Stimulated activated naive CD8-positive, alpha-beta T cell treated with anti-CD3 and anti-CD28 coated beads, Interleukin-15, Interleukin-2, amounts not matched to agents 100 U/mL and 50 U/mL, for 24 hours (primary cell): ENCODE measurements at regions not wholly inside any gene's neighbourhood (a gene's known extent, or its start where the extent isn't known, plus 50 kb on each side); places are given as distances from the start of the nearest gene placed in this dataset.
"Not testable (repeated sequence)": the region's sequence is repeated elsewhere in the genome, so short reads cannot be mapped to it uniquely, and the experiment has no call there.

Experiments used
- ATAC-seq: fragments of 150-1000 bp; cut with Tn5 transposase; one replicate; pipeline ENCODE4 v1.10.0; 2021
- DNase-seq: peaks from one replicate; pipeline ENCODE4 v3.0.0; 2021

DNA sequence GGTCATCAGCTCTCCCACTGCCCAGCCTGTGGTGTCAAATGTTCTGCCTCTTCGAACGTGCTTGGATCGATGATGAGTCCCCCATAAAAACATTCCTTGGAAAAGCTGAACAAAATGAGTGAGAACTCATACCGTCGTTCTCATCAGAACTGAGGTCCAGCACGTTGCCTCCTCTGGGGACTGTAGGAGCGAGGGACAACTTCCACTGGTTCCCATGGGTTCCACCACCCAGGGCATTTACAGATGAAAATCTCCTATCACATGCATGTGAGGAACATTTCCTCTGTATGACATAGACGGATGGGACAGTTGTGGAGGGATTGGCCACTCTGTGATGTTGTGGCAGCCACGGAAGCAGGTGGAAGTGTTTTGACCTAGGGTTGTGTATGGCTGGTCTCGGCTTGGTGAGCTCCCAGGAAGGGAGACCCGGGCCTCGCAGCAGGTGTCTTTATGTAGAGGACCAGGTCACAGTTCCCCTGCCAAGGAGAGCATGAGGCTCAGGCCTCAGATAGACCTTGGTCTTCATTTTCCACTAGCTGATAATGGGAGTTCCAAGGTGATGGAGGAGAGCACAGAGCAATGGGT is 113.0 kb downstream of the SNRPN start:
- ATAC-seq (no peak), DNase-seq (no peak)

DNA sequence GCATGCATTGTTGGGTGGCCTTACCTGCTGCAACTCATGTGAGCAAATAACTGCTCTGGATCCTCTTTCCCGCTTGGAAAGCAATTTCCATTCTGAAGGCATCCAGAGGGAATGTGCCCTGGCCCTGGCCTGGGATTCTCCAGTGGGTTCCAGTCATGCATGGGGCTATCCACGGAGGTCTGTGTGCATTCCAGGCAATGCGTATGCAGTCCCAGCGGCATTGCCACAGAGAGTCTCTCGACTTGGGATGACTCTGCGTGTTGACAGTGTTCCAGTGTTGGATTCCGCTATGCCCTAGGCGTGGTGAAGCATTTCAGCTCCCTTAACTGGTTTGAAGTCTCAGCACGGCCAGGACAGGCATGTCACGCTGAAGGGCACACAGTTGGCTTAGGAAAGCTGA is 113.9 kb downstream of the SNRPN start:
- no peak for DNase-seq
- no peak for ATAC-seq

DNA sequence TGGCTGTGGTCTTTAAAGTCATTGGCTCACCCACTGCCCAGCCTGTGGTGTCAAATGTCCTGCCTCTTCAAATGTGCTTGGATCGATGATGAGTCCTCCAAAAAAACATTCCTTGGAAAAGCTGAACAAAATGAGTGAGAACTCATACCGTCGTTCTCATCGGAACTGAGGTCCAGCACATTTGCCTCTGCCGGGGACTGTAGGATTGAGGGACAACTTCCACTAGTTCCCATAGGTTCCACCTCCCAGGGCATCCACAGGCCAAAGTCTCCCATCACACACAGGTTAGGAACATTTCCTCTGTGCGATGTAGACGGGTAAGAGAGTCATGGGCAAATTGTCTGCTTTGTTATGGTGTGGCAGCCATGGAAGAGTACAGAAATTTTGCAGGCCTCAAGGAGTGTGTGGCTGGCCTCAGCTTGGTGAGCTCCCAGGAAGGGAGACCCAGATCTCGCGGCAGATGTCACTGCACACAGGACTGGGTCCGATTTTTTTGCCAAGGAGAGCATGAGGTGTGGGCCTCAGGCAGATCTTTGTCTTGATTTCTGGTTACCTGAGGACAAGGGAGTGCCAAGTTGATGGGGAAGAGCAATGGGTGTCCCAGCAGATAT is 115.7 kb downstream of the SNRPN start:
- DNase-seq (no peak), ATAC-seq (no peak)

DNA sequence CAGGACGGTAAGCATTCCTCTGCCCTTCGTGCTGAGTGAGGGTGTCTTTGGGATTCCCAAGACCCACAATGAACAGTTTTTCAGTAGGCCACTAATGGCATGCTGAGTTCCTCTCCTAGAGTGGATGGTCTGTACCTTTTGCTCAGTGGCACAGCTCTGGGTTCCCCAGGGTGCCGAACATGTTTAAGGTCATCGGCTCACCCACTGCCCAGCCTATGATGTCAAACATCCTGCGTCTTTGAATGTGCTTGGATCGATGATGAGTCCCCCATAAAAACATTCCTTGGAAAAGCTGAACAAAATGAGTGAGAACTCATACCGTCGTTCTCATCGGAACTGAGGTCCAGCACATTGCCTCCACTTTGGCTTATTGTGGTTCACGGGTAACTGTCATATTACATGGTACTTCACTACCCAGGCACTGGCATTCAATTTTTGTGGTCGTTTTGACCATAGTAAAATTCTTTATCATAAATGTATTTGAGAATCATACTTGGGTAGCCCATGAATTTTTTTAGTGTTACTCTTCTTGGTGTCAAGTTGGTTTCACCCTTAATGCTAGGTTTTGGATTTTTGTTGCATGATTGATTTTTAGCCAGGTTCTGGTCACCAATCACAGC is 118.2 kb downstream of the SNRPN start:
- no peak for ATAC-seq
- DNase-seq = no peak

GRCh38 chr15:25087137-25087536 is 132.3 kb downstream of the SNRPN start:
- DNase-seq = no peak
- no peak for ATAC-seq

GRCh38 chr15:25088261-25088790 is 133.5 kb downstream of the SNRPN start:
- DNase-seq (no peak), ATAC-seq (no peak)

GRCh38 chr15:25089577-25089976 is 134.8 kb downstream of the SNRPN start:
- no peak for DNase-seq
- no peak for ATAC-seq

DNA sequence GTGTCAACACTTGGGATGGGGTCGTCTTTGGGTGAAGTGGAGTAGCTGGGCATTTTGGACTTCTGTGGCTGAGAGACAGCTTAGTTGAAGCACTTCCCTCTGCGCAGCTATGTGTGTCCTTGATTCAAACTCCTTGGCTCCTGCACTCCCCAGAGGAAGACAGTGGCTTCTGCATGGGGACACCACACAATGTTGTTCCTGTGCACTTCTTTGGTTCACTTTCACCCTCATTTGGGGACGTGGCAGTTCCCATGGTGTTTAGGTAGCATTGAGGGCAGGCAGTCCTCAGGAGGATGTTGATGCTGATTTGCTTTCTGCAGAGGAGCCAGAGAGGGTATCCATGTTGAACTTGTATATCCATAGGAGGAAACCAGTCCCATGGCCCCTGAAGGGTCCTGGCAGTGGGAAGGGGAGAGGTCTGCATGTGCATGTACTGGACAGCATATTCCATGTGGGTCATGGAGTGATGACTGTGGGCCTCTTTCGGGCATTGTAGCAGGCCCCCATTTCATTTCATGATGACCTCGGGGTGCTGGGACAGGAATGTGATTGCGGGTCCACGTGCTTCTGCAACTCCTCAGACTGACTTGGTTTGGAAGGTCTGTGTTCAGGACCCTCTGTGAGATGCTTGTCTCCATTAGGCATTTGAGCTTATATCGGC is 135.4 kb downstream of the SNRPN start:
- DNase-seq (no peak), ATAC-seq (no peak)

DNA sequence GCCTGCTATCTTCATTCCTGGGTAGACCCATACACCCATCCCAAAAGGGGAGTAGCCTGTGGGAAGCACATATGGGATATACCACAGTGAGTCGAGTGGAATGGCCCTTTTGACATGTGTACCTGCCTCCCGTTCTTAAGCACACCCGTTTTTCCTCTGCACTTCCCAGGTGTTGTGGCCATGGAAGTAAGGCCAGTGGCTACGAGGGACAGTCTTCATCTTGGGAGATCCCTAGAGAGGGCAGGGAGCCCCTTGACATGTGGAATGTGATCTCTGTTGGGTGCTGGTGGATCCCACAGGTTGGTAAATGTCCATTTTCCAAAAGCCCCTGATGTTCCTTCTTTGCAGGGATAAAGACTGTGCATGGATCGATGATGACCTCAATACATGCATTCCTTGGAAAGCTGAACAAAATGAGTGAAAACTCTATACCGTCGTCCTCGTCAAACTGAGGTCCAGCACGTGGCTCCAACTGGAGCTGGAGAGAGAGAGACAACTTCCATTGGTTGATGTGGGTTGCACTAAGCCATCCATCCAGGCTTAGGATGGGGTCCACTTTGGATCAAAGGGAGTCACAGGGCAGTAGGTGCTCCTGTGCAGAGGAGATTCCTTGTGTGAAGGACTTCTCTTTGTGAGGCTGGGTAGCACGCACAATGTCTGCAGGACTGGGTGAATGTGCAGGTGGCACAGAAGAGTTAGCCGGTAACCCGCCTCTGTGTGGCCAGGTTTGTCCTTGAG is 136.8 kb downstream of the SNRPN start:
- ATAC-seq (no peak), DNase-seq (no peak)

DNA sequence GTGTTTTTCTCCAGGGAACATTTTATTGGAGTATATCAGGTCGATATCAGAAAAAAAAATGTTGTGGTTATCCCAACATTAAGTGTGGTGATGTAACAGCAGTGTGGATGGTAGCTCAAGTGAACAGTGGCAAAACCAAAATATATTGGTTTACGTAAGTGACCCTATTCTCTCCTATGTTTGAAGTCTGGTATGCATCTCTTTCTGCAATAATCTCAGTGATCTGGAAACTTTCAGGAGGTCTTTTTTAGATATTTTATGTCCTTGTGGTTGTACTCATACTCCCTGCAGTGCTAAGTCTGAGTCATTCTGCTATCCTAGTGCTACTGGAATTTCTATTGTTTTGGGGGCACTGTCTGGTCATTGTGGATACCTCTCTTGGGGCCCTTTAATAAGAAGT is 137.9 kb downstream of the SNRPN start:
- no peak for DNase-seq
- ATAC-seq = no peak

GRCh38 chr15:25093455-25094029 is 138.8 kb downstream of the SNRPN start:
- DNase-seq = no peak

DNA sequence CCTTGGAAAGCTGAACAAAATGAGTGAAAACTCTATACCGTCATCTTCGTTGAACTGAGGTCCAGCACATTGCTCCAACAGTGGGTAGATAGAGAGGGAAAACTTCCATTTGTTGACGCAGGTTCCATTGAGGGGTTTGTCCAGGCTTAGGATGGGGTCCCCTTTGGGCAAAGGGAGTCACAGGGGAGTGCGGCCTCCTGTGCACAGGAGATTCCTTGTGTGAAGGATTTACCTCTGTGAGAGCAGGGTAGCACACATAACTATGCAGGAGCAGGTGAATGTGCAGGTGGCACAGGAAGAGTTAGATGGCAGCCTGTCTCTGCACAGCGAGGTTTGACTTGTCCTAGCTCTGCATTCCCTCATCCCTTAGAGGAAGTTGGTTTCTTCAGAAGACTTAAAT is 139.3 kb downstream of the SNRPN start:
- no peak for DNase-seq
- no peak for ATAC-seq

More at GRCh38 chr15:25093455-25094029, 138.8 kb downstream of the SNRPN start:
- no peak for ATAC-seq

DNA sequence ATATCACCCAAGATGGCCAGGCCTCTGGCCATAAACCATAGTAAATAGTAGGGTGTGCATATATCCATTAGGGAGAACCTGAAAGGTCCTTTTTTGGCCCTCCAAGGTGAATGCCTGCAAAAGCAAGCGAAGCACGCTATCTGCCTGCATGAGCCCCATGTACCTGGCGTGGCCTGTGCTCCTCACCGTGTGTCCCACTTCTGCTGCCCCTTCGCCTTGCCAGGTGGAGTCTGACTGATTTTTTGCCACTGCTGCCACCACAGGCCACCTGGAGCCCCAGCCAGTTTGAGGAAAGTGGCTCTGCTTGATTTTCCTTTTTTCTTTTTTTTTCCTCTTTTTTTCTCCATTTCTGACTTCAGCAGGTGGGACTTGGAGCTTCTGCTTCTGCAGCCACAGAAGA is 139.7 kb downstream of the SNRPN start:
- ATAC-seq (no peak), DNase-seq (no peak)

GRCh38 chr15:25095179-25095578 is 140.4 kb downstream of the SNRPN start:
- no peak for ATAC-seq
- no peak for DNase-seq

DNA sequence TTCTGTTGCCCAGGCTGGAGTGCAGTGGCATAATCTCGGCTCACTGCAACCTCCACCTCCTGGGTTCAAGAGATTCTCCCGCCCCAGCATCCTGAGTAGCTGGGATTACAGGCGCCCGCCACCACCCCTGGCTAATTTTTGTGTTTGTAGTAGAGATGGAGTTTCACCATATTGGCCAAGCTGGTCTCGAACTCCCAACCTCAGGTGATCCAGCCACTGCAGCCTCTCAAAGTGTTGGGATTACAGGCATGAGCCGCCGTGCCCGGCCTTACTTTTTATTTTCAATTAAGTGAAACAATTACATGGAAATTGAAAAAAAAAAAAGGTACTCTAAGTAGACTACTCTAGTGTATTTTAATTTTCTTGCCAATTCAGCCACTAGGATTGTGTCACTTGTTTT is 145.2 kb downstream of the SNRPN start:
- DNase-seq, ATAC-seq: not testable (repeated sequence)

DNA sequence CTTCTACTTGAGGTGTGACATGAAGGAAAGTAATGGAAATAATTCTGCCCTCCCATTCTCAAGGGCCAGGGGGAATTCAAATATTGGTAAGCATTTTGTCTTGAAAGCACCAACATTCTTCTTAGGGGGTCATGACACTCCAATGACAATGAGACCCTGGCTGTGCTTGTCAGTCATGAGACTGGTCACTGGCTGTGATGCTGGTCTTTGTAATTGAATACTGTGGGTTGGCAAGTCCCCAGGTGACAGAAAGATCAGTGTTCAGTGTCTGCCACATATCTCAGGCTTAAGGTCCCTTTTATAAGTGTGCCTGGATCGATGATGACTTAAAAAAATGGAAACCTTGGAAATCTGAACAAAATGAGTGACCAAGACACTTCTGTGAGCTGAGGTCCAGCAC is 151.4 kb downstream of the SNRPN start:
- DNase-seq (no peak), ATAC-seq (no peak)

- DNase-seq (no peak), ATAC-seq (no peak)
Measured at GRCh38 chr15:25133804-25134203, 179.0 kb downstream of the SNRPN start.

DNA sequence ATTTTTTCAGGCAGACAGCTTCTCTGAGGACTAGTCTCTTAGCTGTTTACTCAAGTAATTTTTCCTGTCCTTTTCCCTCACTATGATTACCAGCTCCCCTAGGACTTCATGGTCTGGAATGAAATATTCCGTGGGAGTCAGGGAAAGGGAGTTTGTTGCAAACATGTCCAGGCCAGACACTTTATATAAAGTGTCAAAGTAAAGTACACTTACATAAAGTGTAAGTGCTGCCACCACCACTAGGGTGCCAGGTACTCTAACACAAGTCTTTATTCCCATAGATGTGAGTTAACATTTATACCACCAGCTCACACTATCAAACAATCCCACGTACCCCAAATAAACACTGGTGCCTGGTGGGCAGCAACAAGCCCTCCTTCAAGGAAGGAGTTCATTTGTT is 179.8 kb downstream of the SNRPN start:
- DNase-seq (no peak), ATAC-seq (no peak)

DNA sequence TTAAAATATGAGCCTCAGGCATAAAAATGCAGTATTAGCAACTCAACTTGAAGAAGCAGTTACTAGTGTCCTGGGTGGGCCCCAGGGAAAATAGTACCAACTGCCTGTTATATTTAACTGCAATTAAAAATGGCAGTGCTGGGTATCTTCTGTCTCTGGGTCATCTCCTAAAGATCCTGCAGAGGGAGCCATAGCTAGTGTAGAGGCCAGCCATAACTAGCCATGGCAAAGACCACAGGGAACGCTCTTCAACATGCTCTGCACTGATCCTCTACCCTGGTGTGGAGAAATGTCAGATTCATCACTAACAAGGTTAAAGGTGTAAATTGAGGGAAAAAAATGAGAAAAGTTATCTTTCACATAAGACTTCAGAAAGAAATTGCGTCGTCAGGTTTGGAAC is 181.3 kb downstream of the SNRPN start:
- DNase-seq (no peak), ATAC-seq (no peak)

DNA sequence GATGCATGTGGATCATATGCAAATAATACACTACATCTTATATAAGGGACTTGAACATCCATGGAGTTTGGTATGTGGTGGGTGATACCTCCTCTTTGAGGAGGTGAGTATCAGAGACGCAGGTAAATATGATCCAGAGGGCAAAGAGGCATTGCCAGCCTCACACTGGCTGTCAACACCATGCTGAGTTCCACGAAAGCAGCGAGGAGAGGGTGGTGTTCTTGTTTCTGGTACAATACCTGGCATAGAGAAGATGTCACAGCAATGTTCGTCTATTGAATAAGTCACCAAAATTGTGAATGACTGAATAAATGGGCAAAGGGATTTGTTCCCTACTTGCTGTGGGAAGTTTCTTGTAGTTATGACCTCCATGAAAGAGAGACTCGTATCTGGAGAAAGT is 182.2 kb downstream of the SNRPN start:
- no peak for ATAC-seq
- DNase-seq = no peak

DNA sequence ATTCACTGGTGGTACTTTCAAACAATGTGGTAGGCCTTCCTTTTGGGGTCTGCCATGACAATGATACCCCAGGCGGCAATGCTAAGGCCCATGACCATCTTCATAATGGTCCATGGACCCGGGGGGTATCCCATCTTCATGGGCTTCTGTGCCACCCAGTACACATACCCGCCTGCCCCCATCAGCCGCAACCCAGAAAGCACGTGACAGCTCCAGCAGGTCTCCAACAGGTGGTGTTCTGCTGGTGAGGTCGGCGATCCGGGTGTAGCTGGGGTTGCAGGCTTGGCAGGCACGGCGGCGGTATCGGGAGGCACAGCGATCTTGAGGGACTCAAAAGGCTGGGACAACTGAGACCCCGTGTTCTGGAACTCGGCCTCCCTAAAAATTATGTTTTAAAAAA is 214.5 kb downstream of the SNRPN start:
- no peak for ATAC-seq
- DNase-seq = no peak

- no peak for DNase-seq
- no peak for ATAC-seq
Measured at GRCh38 chr15:25170113-25170731, 215.4 kb downstream of the SNRPN start.
